ENCODE measurements at regions not wholly inside any gene's neighbourhood (a gene's known extent, or its start where the extent isn't known, plus 50 kb on each side); places are given as distances from the start of the nearest gene placed in this dataset.

DNA sequence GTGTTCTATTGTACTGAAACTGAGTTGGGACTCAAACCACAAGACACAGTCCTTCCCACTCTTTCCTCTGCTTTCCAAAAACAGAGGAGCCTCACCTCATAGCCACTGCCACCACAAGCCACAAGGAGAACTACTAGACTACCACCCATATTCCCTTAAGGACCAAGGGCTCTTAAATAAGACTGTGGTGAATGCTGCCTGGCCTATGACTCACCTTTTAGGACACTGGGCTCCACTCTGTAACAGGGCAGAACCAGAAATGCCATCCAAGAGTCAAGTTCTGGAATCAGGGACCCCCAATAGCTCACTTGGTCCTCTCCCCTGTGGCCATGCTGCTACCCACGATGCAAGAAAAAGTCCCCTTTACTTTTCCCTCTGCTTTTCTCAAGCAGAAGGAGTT lies 851.4 kb downstream of the BCL11A start:
- Histone ChIP-seq H3K9me2 (replicated peaks; ENCODE audit: insufficient read depth, low read length) (no peaks in the 10 kb centered on the region), H3K27ac (ENCODE audit: low read depth, low read length) (no peak overlapping the region), H3K9me3 (ENCODE audit: insufficient read depth, low read length) (no peaks in the 10 kb centered on the region), H2AFZ (ENCODE audit: low read depth, low read length, severe bottlenecking) (no peak overlapping the region), H3K9ac (ENCODE audit: low read length) (no peak overlapping the region), H3F3A (ENCODE audit: insufficient read depth) (no peaks in the 10 kb centered on the region), H3K27me3 (ENCODE audit: low read length) (no peaks in the 10 kb centered on the region), H3K36me3 (ENCODE audit: low read length) (no peaks in the 10 kb centered on the region), H3K4me3 (ENCODE audit: insufficient read depth, low read length, poor library complexity, severe bottlenecking) (no peak overlapping the region), H3K79me2 (ENCODE audit: insufficient read depth, low read length) (no peaks in the 10 kb centered on the region), H4K20me1 (ENCODE audit: low read depth, low read length) (no peaks in the 10 kb centered on the region), H3K4me2 (ENCODE audit: low read depth, low read length, poor library complexity, severe bottlenecking) (no peak overlapping the region)
- TF ChIP-seq, protein P1, sequence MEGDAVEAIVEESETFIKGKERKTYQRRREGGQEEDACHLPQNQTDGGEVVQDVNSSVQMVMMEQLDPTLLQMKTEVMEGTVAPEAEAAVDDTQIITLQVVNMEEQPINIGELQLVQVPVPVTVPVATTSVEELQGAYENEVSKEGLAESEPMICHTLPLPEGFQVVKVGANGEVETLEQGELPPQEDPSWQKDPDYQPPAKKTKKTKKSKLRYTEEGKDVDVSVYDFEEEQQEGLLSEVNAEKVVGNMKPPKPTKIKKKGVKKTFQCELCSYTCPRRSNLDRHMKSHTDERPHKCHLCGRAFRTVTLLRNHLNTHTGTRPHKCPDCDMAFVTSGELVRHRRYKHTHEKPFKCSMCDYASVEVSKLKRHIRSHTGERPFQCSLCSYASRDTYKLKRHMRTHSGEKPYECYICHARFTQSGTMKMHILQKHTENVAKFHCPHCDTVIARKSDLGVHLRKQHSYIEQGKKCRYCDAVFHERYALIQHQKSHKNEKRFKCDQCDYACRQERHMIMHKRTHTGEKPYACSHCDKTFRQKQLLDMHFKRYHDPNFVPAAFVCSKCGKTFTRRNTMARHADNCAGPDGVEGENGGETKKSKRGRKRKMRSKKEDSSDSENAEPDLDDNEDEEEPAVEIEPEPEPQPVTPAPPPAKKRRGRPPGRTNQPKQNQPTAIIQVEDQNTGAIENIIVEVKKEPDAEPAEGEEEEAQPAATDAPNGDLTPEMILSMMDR (IDR thresholded peaks at IDR 0.05; ENCODE audit: insufficient read depth, low read length, poor library complexity, severe bottlenecking), result no peak
- TF ChIP-seq EZH2phosphoT487 (conservative IDR thresholded peaks at IDR 0.05; ENCODE audit: low read length), result no peak

- no peaks in the 10 kb centered on the region for H4K20me1 ChIP-seq (ENCODE audit: low read depth, low read length)
Measured at GRCh38 chr2:59701271-59701994, 852.0 kb downstream of the BCL11A start.

GRCh38 chr2:59694176-59694575 lies 859.3 kb downstream of the BCL11A start:
- TF ChIP-seq, protein P1 (IDR thresholded peaks at IDR 0.05; ENCODE audit: insufficient read depth, low read length, poor library complexity, severe bottlenecking), result no peak
- no peak for TF ChIP-seq EZH2phosphoT487 (conservative IDR thresholded peaks at IDR 0.05; ENCODE audit: low read length)

More at GRCh38 chr2:59701271-59701994, 852.0 kb downstream of the BCL11A start:
- H3F3A ChIP-seq (ENCODE audit: insufficient read depth), result no peaks in the 10 kb centered on the region
- H3K27me3 ChIP-seq (ENCODE audit: low read length), result no peaks in the 10 kb centered on the region
- no peak overlapping the region for H3K4me2 ChIP-seq (ENCODE audit: low read depth, low read length, poor library complexity, severe bottlenecking)
- H3K79me2 ChIP-seq (ENCODE audit: insufficient read depth, low read length), result no peaks in the 10 kb centered on the region
- H3K27ac ChIP-seq (ENCODE audit: low read depth, low read length), result no peak overlapping the region
- no peak overlapping the region for H3K4me3 ChIP-seq (ENCODE audit: insufficient read depth, low read length, poor library complexity, severe bottlenecking)
- H2AFZ ChIP-seq (ENCODE audit: low read depth, low read length, severe bottlenecking), result no peak overlapping the region
- no peaks in the 10 kb centered on the region for H3K36me3 ChIP-seq (ENCODE audit: low read length)
- no peak for TF ChIP-seq EZH2phosphoT487 (conservative IDR thresholded peaks at IDR 0.05; ENCODE audit: low read length)
- TF ChIP-seq, protein P1 (IDR thresholded peaks at IDR 0.05; ENCODE audit: insufficient read depth, low read length, poor library complexity, severe bottlenecking), result no peak
- no peaks in the 10 kb centered on the region for H3K9me3 ChIP-seq (ENCODE audit: insufficient read depth, low read length)
- H3K9ac ChIP-seq (ENCODE audit: low read length), result no peak overlapping the region
- no peaks in the 10 kb centered on the region for H3K9me2 ChIP-seq (replicated peaks; ENCODE audit: insufficient read depth, low read length)

More at GRCh38 chr2:59694176-59694575, 859.3 kb downstream of the BCL11A start:
- H3F3A ChIP-seq (ENCODE audit: insufficient read depth), result no peaks in the 10 kb centered on the region
- no peaks in the 10 kb centered on the region for H3K36me3 ChIP-seq (ENCODE audit: low read length)
- H3K27me3 ChIP-seq (ENCODE audit: low read length), result no peaks in the 10 kb centered on the region
- H3K4me2 ChIP-seq (ENCODE audit: low read depth, low read length, poor library complexity, severe bottlenecking), result no peak overlapping the region
- no peaks in the 10 kb centered on the region for H3K9me3 ChIP-seq (ENCODE audit: insufficient read depth, low read length)
- H2AFZ ChIP-seq (ENCODE audit: low read depth, low read length, severe bottlenecking), result no peak overlapping the region
- H3K79me2 ChIP-seq (ENCODE audit: insufficient read depth, low read length), result no peaks in the 10 kb centered on the region
- H3K9ac ChIP-seq (ENCODE audit: low read length), result no peak overlapping the region
- no peaks in the 10 kb centered on the region for H3K9me2 ChIP-seq (replicated peaks; ENCODE audit: insufficient read depth, low read length)
- no peak overlapping the region for H3K27ac ChIP-seq (ENCODE audit: low read depth, low read length)
- no peak overlapping the region for H3K4me3 ChIP-seq (ENCODE audit: insufficient read depth, low read length, poor library complexity, severe bottlenecking)
- no peaks in the 10 kb centered on the region for H4K20me1 ChIP-seq (ENCODE audit: low read depth, low read length)
